CD4-positive, alpha-beta T cell treated with Interferon gamma for 1 hour (primary cell): ENCODE measurements at regions not wholly inside any gene's neighbourhood (a gene's known extent, or its start where the extent isn't known, plus 50 kb on each side); places are given as distances from the start of the nearest gene placed in this dataset.

ENCODE experiments used
- DNase-seq: peaks from one replicate; pipeline ENCODE4 v3.0.0-alpha.2; 2020

DNA sequence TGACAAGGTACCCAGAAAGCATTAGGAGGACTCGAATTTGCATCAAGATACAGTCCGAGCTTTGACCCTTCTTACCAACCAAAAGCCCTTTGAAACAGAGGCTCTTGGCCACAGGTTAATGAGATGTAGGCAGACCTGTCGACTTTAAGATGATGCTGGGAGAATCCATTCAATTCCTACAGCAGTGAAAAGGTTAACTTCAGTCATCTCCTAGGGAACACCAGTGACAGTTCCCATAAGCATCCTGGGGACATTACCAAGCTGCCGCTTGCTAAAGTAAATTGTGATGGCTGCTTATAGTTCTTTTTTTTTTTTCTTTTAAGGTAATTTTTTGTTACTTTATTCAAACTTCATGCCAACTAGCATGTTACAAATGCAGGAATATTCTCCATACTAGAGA lies 379.3 kb downstream of the SOX11 start:
- no peak for DNase-seq

DNA sequence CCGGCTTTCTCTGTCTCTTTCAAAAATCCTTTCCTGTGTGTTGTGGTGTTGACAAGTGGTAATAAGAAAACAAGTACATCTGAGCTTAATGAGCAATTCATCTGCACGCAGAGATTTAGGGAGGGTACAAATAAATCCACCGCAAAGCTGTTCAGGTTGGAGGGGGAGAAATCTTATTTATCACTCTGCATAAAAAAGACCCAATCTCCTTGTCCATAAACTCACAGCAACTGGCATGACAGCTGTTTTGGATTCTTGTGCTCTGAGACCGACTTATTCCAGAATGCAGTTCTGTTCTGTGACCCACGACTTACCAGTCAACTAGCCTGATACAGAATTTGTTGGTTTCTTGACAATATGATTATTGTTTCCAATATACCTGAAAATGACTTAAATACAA lies 380.1 kb downstream of the SOX11 start:
- no peak for DNase-seq

DNA sequence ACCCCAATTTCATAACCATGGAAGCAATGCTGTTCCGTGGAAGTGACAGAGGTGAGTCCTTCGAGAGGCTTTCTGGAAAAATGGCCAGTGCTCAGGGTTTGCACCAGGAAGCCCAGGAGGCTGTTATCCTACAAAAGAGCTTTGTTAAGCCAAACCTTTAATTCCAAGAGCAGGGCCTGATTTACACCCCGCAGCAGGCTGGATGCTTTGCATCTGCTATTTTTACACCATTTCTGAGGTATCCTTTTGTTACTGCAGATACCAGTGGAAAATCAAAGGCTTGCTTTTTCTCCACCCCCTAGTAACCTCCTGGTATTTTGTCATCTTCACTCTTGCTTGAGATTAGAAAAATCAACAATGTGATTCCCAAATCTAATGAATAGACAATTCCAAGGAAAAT lies 380.6 kb downstream of the SOX11 start:
- DNase-seq = no peak

DNA sequence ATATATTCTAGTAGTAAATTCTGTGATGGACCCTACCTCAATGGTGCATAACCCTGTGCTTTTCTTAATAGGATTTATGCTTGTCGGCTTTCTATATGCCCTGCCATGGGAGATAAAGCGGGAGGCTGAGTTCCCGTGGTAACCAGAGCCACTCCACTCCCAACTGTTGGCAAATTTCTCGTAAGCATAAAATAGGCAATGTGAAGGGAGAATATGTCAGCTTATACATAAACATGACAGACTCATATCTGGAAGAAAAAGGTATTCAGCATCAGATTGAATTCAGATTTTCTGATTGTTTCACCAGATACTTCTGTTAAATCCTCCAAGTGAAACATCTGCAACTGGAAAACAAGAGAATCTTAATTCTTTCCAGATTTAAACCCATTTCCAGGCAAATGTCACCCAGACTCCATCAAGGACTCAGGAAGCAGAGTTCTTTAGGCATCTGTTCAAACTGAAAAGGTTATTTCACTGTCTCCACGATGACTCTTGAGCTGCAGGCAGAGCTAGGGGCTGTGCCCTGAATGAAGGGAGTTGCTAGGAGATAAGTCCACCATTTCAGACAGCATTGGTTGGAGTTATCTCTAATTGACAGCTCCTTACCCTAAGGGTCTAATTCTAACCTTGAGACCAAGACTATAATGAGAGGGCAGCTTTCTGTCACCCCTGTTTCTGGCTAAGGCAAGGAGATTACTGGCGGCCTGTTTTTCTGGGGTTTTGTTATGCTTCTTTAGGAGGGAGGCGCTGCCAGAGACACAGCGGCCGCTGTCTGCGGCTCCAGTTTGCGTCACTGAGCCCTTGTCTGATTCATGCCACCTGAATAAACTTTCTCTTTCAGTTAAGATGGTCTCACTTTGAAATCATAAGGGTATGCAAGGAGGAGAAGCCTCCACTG lies 381.3 kb downstream of the SOX11 start:
- no peak for DNase-seq

DNA sequence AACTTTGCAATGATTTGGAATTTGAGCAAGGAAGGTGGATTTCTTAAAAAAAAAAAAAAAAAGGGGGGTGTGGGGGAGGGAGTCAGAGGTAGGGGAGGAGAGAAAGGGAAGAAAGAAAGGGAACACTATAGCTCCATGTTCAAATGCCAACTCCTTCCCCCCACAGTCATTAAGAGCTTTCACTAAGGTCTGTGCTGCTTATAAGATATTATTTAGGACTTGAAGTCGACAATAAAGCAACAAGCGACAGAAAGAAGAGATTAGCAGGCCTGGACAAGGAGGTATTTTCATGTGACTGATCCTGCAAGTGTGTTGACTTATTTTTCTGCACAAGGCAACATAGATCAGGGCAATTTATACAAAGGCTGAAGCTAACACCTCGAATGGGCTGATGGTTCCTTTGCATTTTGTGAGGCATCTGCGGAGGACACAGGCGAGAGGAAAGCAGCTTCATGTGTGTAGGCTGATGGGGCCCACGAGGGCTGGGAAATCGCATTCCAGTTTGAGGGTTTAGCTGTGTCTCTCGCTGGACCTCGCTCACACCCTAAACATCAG lies 382.0 kb downstream of the SOX11 start:
- no peak for DNase-seq

DNA sequence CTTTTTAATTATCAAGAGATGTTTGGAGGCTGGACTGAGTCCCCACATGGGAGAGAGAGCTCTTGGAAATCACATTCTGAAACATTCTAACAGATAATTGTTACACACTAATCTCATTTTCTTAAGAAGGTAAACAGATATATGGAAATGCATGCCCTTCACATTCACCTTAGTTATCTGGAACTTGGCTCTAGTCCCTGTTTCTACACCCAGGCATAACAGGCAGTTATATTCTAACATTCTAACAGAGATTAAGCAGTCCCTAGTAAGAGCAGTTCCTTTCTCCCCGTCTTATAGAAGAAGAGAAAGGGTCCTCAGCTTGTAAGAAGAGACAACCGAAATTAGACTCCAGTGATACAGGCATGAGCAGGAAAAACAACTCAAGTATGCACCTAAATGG lies 385.4 kb downstream of the SOX11 start:
- DNase-seq = no peak

DNA sequence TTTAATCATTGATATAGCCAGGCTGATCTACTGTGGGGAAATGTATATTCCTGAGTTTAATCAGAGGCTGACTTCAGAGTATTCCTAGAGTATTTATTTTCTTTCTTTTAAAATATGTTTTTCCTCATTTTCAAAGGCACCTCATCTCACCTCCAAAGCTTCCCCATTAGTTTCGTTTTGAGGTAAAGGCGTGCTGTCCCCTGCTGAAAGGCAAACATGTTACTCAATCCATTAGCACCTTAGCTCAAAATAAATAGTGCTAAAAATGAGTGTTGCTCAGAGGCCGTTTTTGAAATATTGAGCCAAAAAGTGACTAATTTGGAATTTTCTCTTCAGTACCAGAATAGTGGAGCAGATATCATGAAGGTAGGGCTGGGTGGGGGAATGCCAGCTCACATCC lies 386.2 kb downstream of the SOX11 start:
- no peak for DNase-seq

DNA sequence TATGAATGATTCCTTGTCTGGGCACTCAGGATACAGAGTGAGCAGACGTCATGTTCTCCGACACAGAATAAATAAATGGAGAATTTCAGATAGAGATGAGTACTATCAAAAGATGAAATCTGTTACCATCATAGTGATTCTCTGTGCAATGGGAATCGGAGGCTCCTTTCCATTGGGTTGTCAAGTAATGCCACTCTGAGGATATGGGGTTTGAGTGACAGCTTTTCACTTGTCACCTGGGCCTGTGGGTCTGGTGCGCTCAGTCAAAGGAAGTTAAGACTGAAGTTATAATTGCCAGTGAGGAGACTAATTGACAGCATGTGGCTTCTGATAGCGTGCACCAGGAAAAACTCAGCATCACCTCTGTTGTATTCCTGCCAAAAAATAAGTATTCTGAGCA lies 387.2 kb downstream of the SOX11 start:
- DNase-seq = no peak

DNA sequence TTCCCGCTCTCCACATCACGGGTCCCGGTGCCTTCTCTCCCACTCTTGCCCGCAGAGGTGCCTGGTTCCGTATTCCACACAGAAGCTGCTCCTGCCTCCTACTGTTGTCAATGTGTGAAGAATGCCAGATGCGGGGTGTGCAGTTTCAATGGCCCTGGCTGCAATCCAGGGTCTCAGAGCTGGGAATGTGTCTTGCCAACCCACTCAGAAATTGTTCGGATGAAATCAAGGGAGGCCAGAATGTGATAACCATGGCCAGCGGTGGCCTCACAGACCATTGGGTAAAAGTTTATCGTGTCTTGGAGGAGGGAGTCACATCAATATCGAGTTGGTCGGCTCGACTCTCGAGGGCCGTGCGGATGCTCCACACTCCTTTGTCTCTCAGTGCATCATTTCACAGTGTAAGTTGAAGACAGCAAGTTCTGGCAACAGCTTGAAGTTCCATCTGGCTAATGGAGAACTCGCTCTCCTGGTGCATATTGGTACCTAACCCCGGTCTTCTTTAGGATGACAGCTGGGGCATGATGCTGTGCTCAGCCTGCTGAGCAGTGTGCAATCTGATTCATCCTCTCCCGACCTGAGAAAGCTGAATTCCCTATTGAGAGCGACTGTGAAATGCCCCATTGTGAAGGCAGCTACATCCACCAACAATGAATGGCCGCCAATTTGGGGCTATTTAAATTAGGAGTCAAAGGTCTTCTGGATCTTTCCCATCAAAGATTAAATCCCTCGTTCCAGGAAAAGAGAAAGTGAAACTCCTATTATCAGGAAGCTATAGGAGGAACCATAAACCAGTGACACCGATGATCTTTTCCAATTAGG lies 389.0 kb downstream of the SOX11 start:
- no peak for DNase-seq

DNA sequence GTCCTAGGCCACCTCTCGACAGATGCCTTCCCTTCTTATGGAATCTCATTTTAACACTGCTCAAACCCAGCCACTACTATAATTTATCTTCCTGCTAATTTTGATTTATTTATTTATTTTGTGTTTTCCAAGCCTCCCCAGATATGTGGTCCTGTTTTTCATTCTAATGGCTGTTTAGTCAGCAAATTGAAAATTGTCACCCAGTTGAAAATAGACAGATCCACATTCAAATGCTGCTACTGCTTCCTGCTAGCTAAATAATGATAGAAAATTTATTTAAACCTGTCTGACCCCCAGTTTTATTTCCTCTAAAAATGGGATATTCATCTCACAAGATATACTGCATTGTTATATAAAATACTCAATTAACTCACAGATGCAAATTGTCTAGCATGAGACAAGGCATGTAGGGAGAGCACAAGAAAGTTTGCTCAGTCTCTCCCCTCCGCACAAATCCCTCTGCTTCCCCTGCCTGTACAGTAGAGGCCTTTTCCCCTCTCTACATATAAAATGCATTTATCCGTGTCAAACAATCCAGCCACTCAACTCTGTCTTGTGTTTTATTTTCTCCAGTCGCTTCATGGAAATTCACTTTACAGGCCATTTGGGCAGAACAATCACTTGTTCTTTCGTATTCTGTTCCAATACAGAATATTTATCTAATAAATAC lies 389.9 kb downstream of the SOX11 start:
- no peak for DNase-seq

DNA sequence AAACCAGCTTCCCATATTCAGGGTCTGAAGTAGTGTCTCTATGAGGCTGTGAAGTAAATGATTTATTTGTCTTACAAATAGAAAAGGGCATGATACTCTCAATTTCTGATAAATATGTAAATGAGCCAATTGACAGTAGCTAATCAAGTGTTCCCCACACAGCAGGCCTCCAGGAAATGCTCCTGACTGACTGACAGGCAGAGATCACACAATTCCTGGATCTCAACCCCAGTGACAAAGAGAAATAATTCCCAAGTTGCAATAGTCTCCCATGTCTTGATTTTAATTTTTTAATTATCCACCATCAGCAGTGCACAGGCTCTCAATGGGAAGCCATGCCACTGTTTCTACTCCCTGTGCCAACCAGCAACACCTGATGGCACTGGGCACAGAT lies 390.4 kb downstream of the SOX11 start:
- DNase-seq = no peak

DNA sequence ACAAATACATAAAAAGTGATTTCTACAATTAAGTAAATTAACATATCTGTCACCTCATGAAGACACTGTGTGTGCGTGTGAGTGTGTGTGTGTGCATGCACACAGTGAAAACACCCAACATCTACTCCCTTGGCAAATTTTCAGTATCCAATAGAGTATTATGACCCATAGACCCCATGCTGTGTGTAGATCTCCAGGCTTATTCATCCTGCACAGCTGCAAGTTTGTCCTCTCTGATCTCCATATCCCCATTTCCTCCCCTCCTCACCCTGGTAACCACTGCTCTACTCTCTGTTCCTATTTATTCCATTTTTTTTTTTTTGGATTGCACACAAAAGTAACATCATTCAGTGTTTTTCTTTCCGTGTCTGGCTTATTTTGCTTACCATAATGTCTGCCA lies 391.0 kb downstream of the SOX11 start:
- no peak for DNase-seq

DNA sequence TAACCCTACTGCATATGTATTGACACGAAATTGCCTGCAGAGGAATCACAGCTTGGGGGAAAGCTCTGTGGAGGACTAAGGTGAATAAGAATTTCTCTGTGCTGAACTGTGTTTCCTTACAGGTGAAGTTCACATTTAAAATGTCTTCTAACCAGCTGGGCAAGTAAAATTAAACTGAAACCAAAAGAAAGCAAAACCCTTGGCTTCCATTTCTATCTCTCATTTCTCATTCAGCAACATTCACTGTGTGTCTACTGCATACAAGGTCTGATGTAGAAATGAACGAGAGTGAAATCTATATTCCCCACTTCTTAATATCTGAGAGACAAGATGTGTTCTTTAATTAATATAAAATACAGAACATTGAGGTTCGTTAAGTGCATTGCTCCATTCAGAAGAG lies 397.3 kb downstream of the SOX11 start:
- DNase-seq = no peak

DNA sequence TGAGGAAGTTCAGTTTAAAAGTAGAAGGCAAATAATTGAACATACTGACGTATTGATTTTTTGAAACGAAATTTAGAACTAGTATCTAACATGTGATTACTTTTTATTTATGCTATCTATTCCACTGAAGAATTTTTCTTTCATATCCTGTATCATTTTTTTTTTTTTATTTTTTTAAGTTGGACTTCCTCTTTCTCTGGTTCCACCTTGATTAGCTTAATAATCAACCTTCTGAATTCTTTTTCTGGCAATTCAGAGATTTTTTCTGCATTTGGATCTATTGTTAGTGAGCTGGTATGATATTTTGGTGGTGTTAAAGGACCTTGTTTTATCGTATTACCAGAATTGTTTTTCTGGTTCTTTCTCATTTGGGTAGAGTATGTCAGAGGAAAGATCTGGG lies 411.2 kb downstream of the SOX11 start:
- DNase-seq = no peak

DNA sequence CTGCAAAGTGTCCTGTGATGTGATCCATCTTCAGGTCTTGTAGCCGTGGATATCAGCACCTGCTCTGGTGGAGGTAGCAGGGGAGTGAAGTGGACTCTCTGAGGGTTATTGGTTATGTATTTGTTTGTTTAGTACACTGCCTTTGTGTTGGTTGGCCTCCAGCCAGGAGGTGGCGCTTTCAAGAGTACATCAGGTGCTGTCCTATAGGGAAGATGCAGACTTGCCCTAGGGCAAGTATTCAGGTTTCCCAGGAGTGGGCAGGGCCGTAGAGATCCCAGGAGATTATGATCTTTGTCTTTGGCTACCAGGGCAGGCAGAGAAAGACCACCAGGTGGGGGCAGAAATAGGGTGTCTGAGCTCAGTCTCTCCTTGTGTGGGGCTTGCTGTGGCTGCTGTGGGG lies 411.8 kb downstream of the SOX11 start:
- DNase-seq = no peak

DNA sequence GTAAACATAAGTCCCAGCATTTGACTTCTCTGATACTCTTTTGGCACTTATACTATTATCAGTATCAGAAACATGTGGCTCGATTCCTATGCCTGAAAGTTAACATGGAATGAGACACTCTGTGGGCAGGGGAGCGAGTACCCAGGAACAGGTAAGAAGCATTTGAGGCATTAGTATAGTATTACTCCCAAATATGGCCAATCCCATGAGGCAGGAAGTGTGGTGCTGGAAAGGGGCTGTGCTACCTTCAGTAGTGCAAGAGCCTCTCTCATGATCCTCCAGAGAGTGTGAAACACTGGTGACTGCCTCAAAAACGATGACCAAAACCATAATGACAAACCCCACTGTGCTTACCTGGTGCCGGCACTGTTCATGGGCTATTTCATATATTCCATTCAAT lies 415.1 kb downstream of the SOX11 start:
- no peak for DNase-seq

DNA sequence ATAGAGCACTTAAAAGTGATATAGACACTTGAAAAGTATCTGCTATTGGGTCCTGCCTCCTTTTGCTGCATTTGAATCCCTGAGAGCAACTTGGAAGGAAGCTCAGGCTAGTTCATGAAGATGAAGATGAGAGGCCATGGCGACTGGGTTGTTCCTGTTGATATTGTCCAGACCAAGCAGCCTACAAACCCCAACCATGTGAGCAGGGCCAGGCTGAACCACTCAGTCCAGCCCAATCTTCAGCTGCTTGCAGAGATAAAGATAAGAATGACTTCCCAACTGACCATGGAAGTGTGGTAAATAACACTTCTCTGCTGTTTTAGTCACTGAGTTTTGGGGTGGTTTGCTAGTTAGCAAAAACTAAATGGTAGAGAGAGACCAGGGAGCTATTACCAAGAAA lies 417.6 kb downstream of the SOX11 start:
- DNase-seq = no peak

DNA sequence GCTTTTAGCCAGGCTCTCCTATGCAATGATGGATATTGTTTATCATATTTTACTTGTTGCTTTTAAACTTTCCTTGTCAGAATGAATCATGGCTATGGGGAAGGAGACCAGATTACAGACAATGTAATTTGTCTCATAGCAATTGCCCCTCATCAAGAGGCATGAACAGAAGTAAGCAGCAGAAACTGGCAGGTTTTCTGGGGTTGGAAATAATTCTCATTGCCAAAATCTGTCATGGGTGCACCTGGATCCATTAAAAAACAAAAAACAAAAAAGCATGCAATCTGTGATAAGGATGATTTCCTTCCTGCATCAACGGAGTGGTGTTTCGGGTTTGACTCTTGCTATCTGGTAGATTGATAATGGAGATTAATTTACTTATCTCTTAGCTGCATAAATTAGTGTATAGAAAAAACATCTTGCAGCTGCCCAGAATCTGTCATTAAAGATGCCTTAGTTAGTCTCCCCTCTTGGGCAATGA lies 419.6 kb downstream of the SOX11 start:
- DNase-seq = no peak

DNA sequence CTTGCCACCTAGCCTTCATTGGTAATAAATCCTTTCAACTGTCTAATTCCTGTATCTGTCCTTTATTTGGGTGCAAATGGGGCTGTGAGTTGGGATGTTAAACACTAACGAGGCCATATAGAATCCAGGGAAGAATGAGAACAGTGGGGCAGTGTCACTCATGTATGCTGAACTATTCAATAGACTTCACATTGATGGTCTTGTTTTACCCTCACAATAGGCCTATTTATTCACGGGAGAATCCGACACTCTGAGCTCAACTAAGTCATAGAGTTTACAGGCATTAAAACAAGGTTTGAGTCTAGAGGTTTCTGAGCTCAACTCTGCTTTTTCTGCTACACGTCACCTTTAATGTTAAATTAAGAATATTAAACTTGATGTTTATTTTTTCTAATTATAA lies 421.6 kb downstream of the SOX11 start:
- no peak for DNase-seq

DNA sequence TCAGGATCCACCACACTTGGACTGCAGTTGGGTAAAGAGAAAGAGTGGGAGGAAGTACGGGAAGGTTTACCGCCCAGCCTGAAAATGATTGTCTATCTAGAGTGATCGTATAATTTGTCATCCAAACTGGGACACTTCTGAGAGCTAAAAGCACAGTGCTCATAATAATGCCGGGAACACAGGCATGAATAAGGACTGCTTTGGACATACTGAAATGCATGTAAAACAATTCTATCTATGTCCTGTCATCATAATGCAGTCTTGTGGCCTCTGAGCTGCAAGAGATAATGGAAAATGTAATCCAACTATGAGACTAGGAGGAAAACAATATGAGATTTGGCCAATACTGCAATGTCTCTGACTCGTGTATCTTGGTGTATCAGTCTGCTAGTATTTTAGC lies 435.5 kb downstream of the SOX11 start:
- DNase-seq = no peak

DNA sequence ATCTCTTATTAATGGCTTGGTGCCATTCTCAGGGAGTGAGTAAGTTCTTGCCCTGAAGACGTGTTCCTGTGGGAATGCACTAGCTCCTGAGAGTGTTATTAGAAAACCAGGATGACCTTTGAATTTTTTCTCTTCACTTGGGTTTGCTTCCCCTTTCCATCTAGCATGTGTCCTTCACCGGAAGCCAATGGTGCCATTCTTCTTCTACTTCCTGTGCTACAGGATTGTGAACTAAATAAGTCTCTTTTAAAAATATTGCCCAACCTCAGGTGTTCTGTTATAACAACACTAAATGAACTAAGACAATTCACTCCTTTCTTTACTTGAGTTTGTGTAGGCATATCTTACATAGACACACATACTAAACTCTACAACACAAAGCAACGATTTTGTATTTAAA lies 447.0 kb downstream of the SOX11 start:
- DNase-seq = no peak

DNA sequence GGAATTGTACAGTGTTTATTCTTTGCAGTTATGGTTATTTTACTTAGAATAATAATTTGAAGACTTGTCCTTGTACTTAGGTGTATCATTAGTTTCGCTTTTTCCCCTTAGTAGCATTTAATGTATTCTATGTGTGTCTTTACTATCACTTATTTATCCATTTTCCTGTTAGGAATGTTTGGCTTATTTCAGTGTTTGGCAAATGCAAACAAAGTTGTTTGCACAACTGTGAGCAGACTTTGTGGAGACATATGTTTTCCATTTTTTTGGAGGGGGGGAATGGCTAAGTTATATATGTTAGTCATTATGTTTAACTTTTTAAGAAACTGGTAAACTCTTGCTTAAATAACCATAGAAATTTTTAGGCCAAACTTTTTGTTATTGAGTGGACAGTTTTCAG lies 447.7 kb downstream of the SOX11 start:
- DNase-seq = no peak

DNA sequence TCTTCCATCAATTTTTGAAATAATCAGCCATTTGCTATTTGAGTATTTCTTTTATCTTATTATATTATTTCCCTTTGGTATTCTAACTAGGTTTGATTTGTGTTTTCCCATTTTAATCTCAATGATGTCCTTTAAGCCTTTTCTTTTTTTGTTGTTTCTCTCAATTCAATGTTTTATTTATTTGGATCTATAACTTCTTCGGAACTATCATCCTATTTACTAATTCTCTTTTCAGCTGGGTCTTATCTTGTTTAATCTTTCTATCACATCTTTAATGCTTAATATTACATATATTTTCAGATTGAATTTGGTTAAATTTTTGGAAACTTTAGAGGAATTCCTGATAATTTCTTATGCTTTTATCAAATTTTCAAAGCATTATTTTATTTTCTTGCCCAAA lies 448.3 kb downstream of the SOX11 start:
- DNase-seq = no peak
